ENCODE measurements at regions not wholly inside any gene's neighbourhood (a gene's known extent, or its start where the extent isn't known, plus 50 kb on each side); places are given as distances from the start of the nearest gene placed in this dataset.

GRCh38 chr13:80235967-80236302 lies 105.0 kb downstream of the SPRY2 start:
- no peak for DNase-seq (ENCODE audit: low spot score)

DNA sequence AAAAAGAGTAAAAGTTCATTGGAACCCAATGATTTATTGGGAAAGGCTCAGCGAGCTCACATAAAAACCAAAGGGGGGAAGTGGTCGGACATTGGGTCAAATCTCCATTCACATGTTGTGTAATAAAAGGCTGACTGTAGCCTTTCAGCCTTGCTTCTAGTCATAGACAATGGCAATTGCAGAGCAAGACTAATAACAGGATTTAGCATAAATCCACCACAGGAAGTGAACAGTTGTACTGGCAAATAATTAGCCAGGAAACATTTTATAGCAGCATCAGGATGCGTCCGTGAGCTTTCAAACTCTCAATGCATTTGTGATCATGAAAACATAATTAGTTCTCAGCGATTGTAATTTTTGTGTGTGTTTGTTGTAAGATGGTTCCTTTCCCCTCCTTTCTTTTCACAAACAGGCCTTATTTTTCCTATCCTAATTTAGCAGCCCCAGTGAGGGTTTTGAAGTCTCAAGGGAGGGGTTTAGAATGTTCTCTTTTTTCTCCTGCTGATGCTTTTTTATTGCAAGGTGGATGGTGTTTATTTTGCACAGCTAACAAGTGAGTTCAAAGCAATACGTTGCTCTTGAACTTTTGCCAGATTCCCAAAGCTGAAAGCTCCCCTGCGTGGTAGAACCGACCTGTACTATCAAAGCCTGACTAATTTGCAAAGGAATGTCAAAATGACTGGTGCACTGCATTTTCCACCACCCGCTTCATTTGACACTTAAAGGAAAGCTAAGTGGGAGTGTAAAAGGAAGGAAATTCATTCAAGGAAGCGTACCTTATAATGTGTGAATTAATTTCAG lies 105.6 kb downstream of the SPRY2 start:
- no peak for DNase-seq (ENCODE audit: low spot score)

DNA sequence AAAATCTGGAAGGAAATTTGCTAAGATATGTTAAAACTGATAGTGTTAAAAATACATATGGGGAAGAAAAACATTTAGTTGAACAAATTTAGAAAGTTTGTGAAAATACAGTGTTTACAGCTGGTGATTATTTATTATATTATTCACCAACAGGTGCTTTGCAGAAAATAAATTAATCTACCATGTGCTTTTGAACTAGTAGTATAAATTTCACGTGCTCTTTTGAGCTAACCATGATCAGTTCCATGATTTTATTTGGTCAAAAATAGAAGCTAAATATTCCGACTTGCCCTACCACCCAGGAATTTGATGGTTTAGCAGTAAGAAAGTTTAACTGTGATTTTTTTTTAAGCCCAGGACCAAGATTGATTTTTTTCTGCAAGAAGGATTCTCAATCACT lies 113.3 kb downstream of the SPRY2 start:
- no peak for DNase-seq (ENCODE audit: low spot score)

GRCh38 chr13:80226645-80227044 lies 114.3 kb downstream of the SPRY2 start:
- no peak for DNase-seq (ENCODE audit: low spot score)

DNA sequence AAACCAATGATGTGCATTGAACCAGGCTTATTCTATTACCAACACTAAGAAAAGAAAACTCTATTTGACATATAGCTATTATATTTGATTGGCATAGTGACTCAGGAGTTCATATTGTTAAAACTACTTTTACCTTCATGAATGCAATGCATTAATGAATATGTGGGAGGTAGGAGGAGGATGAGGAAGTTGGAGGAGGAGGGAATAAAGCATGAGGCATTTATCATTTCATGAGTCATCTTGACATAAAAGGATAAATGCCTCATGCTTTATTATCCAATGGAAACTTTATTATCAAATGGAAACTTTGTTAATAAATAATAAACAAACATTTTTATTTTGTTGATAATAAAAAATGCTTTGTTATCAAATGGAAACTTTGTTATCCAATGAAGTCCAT lies 116.5 kb downstream of the SPRY2 start:
- no peak for DNase-seq (ENCODE audit: low spot score)

DNA sequence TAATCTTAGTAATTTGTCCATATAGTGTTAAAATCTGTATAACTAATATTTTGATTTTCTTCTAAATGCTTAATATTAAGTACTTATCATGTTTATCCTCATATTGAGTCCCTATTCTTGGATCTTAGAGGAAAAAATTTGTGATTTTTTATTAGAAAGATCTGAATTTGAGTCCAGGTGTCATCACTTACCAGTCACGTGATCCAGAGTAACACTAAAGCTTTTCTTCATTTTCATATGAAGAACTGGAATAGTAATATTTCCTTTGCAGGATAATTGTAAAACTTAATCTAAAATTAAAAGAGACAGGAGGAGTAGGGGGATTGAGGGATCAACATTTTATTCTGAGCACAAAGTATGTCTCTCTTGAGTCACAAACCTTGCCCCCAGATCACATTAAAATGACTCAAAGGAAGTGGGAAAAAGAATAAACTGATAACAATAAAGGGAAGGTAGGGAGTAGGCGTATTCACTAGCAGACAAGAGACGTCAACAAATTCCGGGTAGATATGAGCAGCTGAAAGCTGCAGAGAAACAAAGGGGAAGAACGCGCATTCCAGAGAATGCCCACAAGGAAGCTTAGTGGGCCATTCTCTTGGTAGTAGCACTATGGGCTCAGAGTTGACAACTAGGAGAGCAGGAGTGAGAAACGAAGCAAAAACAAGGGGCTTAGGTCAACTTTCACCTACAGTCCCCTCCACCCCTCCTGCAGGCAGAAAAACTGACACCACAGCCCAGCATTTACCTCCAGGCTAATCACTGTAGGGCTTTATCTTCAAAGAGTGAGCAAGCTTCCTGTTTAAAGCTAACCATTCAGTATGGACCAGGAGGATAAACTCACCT lies 123.1 kb downstream of the SPRY2 start:
- no peak for DNase-seq (ENCODE audit: low spot score)

GRCh38 chr13:80215368-80215767 lies 125.6 kb downstream of the SPRY2 start:
- peak; percentile 25 for DNase-seq (ENCODE audit: low spot score)

GRCh38 chr13:80214521-80214991 lies 126.4 kb downstream of the SPRY2 start:
- no peak for DNase-seq (ENCODE audit: low spot score)

DNA sequence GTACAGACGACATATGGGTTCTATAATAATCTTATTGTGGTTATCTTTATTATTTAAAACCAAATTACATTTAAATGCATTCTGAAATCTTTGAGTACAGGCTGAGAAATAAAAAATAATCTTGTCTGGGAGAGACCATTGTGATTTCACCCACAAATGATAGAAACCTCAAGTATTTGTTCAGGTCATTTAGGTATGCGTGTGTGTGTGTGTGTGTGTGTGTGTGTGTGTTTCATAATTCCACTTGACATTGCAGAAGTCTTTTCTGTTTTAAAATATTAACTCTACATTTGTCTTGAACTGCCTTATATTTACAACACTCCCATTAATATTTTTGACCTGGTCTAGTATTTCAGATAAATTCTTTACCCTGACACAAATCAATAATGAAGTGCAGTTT lies 126.9 kb downstream of the SPRY2 start:
- no peak for DNase-seq (ENCODE audit: low spot score)

- no peak for DNase-seq (ENCODE audit: low spot score)
These were observed 127.7 kb downstream of the SPRY2 start for GRCh38 chr13:80213201-80213600.

DNA sequence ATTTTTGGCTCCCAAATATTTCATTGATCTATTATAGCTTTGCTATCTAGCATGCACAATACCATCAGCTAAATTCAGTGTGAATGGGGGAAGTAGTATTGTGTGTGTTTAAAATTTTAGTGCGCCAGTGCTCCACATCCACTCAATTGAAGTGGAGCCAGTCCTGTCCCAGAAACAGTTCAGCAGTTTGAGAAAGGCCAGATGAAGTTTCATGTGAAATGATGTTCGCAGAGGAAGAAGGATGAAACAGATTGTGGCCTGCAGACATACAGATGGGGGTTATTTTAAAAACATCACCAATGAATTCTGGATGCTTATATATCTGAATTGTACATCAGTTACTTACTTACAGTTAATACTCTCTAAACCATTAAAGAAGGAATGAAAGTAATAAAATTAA lies 129.4 kb downstream of the SPRY2 start:
- DNase-seq (ENCODE audit: low spot score) = no peak

DNA sequence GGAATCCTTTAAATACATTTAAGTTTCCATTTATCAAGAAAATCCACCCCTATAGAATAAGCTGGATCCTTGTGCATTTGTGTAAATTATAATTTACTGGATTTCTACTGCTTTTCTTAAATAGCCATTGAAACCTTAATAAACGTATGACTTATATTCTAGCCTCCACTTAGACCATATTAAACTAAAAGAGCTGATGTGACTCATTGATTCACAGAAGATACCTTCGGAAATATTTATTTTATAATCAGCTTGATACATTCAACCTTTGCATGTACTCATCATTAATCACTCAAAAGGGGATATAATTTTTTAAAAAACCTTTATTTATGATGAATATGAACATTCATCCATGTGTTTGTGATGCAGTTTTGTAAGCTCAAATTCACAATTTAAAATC lies 136.3 kb downstream of the SPRY2 start:
- no peak for DNase-seq (ENCODE audit: low spot score)

DNA sequence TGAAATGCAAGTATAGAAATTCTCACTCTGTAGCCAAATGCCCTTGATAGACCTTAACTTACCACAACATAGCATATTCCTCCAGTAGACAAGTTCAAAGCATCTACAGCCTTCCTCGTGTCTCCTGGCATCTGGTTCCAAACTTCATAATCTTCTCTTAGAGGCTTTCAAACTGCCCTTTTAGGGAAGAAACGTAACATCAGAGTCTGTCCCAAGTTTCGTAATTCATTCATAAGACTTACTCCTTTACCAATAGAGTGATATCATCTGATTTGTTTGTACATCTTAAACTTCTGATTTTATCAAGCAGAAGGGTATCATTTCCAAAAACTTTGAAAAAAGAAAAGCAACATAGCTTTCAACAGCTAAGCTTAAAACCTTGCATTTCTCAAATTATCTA lies 137.4 kb downstream of the SPRY2 start:
- no peak for DNase-seq (ENCODE audit: low spot score)

- DNase-seq (ENCODE audit: low spot score) = no peak
These were observed 139.0 kb downstream of the SPRY2 start for GRCh38 chr13:80201694-80202468.

- no peak for DNase-seq (ENCODE audit: low spot score)
These were observed 141.2 kb downstream of the SPRY2 start for GRCh38 chr13:80199585-80200292.

- DNase-seq (ENCODE audit: low spot score) = no peak
These were observed 141.9 kb downstream of the SPRY2 start for GRCh38 chr13:80199067-80199466.

DNA sequence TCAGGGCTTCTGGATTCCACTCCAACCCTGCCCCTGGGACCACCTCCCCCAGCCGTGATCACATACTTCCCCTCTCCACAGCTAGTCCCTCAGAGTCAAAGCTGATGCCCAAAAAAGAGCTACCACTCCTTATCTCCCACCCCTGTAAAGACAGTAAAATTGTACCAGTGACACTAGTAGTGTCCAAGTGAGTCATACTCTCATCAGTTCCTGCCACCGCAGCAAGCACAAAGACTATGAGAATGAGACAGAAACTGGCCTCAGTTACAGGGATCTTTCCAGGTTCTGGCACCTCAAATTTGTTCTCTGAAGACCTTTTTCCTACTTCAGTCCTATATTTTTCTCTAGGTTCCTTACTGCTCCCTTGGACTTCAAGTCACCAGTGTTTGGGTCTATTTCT lies 144.2 kb downstream of the SPRY2 start:
- peak; percentile 39 for DNase-seq (ENCODE audit: low spot score)

GRCh38 chr13:80195649-80196048 lies 145.3 kb downstream of the SPRY2 start:
- no peak for DNase-seq (ENCODE audit: low spot score)

DNA sequence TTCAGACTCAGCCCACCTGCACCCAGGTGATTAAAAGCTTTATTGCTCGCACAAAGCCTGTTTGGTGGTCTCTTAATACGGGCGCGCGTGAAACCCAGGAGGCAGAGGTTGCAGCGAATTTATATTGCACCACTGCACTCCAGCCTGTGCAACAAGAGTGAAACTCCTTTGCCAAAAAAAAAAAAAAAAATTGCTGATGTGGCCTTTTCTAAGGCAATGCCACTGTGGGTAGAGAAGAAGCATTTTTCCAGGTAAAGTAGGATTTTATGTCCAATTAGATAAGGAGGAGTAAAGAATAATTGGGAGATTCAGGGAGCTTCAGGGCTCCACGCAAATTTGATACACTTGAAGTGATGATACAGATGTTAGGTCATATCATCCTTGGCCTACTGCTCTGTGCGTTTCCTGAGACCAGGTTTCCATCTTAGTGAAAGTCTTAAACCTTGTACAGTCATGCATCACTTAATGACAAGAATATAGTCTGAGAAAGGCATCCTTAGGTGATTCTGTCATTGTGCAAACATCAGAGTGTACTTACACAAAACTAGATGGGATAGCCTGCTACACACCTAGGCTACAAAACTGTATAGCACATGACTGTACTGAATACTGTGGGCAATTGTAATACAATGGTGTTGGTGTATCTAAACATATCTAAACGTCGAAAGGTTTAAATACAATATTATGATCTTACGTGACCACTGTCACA lies 150.9 kb downstream of the SPRY2 start:
- DNase-seq (ENCODE audit: low spot score) = no peak

- DNase-seq (ENCODE audit: low spot score) = no peak
These were observed 160.1 kb downstream of the SPRY2 start for GRCh38 chr13:80180740-80181355.

- no peak for DNase-seq (ENCODE audit: low spot score)
These were observed 163.6 kb downstream of the SPRY2 start for GRCh38 chr13:80177327-80177726.
